ENCODE measurements at regions not wholly inside any gene's neighbourhood (a gene's known extent, or its start where the extent isn't known, plus 50 kb on each side); places are given as distances from the start of the nearest gene placed in this dataset.

DNA sequence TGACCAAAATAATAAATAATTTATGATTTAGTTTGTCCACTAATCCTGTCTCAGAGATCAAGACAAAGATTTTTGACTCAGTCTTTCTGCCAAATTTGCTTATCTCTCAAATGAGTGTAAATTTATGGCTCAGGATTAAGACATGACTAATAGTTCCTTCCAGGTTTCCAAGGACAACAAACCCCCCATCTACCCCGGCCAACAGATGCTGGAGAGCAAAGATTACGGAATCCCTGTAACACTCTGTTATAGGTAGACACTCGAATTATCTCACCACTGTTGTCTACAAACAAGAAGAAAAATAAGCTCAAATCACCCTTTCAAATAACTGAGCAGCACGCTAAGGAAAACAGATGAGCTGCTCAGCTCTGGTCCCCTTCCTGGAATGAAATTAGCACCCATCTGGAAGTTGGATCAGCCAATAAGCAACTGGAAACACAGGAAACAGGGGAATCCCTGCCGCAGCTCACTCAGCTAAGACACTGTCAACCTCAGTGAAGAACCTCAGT lies 56.8 kb upstream of the SVIL start (continued):
- TF ChIP-seq, protein P1, sequence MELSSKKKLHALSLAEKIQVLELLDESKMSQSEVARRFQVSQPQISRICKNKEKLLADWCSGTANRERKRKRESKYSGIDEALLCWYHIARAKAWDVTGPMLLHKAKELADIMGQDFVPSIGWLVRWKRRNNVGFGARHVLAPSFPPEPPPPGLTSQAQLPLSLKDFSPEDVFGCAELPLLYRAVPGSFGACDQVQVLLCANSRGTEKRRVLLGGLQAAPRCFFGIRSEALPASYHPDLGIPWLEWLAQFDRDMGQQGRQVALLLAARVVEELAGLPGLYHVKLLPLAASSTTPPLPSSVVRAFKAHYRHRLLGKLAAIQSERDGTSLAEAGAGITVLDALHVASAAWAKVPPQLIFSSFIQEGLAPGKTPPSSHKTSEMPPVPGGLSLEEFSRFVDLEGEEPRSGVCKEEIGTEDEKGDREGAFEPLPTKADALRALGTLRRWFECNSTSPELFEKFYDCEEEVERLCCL (CRISPR knock-in tag; IDR thresholded peaks at IDR 0.05; ENCODE audit: borderline replicate concordance) = no peak
- TF ChIP-seq HCFC1 (IDR thresholded peaks at IDR 0.05; ENCODE audit: low read depth, low read length) (no peak), ATRX (CRISPR knock-in tag; IDR thresholded peaks at IDR 0.05; ENCODE audit: borderline replicate concordance) (no peak), HNRNPUL1 (IDR thresholded peaks at IDR 0.05; ENCODE audit: low read depth, low read length) (no peak), ZNF337 (CRISPR knock-in tag; IDR thresholded peaks at IDR 0.05; ENCODE audit: borderline replicate concordance, low read depth) (no peak), KLF16 (CRISPR knock-in tag; IDR thresholded peaks at IDR 0.05) (no peak)

DNA sequence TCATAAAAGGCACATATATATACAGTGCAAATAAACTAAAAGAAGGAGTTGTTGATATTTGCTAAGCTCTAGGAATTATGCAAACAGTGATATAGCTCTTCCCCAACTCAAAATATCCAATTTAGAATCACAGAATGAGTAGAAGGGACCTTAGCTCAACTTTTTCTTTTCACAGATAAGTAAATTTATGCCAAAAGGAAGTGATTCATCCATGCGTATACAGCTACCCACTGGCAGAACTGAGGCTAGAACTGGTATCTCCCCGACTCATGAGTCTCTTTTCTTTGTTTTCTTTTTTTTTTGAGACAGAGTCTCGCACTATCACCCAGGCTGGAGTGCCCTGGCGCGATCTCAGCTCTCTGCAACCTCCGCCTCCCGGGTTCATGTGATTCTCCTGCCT lies 54.2 kb upstream of the SVIL start:
- Histone ChIP-seq H3K9me3 (ENCODE audit: low read length) (no peaks in the 10 kb centered on the region), H3K36me3 (replicated peaks in 1 of 2; ENCODE audit: control insufficient read depth in 1 of 2, insufficient read depth in 2 of 2, low read length in 2 of 2) (0 out of 5 replicates have a peak, but pooled peaks cover 0 to 8% of the 10 kb centered on the region in 2 experiments), H3K27ac (ENCODE audit: extremely low read length, insufficient read depth, low read length) (no peak overlapping the region), H4K20me1 (ENCODE audit: insufficient read depth, low read length) (no peaks in the 10 kb centered on the region), H3K79me2 (ENCODE audit: insufficient read depth, low read length) (peaks cover 3% of the 10 kb centered on the region), H3K27me3 (ENCODE audit: control insufficient read depth in 1 of 2, insufficient read depth in 2 of 2, low read length in 2 of 2) (no peaks in the 10 kb centered on the region), H3K9ac (ENCODE audit: insufficient read depth, low read depth, low read length) (no peak overlapping the region), H2AFZ (ENCODE audit: low read length) (no peak overlapping the region), H3K4me1 (ENCODE audit: insufficient read depth, low read length) (peaks cover 8% of the 10 kb centered on the region; the same call in 1 of the 2 replicates), H3K4me2 (ENCODE audit: low read depth, low read length) (no peak overlapping the region), H3K4me3 (replicated peaks in 1 of 3; ENCODE audit: insufficient read depth in 1 of 3, low read depth in 2 of 3, low read length in 3 of 3) (no peak overlapping the region)
- in situ Hi-C loops (cut with HindIII; ENCODE audit: extremely low pct_ligation_motif_present, low pct_unique_long_range_greater_than_20kb) (no loop called here), intact Hi-C loops (cut with micrococcal nuclease; ENCODE audit: unreplicated experiment) (no loop called here)
- CTCF ChIA-PET (ENCODE audit: low intra/inter-chr PET ratio, low total read pairs) = no interaction called here
- WGBS (ENCODE audit: low lambda C conversion rate) = 80% methylated on average over 7 of the region's 7 CpGs
- ATAC-seq (no peak), FAIRE-seq (no peak), DNase-seq (ENCODE audit: low spot score) (peak; percentile 21)
- BruUV-seq (replicated peaks) = no TSS peak
- POLR2A ChIA-PET = no interaction called here
- TF ChIP-seq NFYB (CRISPR knock-in tag; IDR thresholded peaks at IDR 0.05) = no peak
- TF ChIP-seq, protein P2, sequence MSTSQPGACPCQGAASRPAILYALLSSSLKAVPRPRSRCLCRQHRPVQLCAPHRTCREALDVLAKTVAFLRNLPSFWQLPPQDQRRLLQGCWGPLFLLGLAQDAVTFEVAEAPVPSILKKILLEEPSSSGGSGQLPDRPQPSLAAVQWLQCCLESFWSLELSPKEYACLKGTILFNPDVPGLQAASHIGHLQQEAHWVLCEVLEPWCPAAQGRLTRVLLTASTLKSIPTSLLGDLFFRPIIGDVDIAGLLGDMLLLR (CRISPR knock-in tag; IDR thresholded peaks at IDR 0.05) = no peak
- no peak for TF ChIP-seq ZNF354B (CRISPR knock-in tag; IDR thresholded peaks at IDR 0.05)
- no peak for TF ChIP-seq SIN3B (IDR thresholded peaks at IDR 0.05; ENCODE audit: low read length)
- TF ChIP-seq KDM4B (CRISPR knock-in tag; IDR thresholded peaks at IDR 0.05) = no peak
- TF ChIP-seq, protein P3, sequence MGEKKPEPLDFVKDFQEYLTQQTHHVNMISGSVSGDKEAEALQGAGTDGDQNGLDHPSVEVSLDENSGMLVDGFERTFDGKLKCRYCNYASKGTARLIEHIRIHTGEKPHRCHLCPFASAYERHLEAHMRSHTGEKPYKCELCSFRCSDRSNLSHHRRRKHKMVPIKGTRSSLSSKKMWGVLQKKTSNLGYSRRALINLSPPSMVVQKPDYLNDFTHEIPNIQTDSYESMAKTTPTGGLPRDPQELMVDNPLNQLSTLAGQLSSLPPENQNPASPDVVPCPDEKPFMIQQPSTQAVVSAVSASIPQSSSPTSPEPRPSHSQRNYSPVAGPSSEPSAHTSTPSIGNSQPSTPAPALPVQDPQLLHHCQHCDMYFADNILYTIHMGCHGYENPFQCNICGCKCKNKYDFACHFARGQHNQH (CRISPR knock-in tag; IDR thresholded peaks at IDR 0.05) = no peak
- TF ChIP-seq ZBTB39 (CRISPR knock-in tag; IDR thresholded peaks at IDR 0.05) = no peak
- TF ChIP-seq EP300 (IDR thresholded peaks at IDR 0.05; ENCODE audit: low read depth in 2 of 2, low read length in 2 of 2) = no peak
- no peak for TF ChIP-seq EP300 (CRISPR knock-in tag; IDR thresholded peaks at IDR 0.05; ENCODE audit: borderline replicate concordance)
- no peak for TF ChIP-seq ZSCAN31 (CRISPR knock-in tag; IDR thresholded peaks at IDR 0.05; ENCODE audit: low read depth)
- no peak for TF ChIP-seq ZFP90 (CRISPR knock-in tag; IDR thresholded peaks at IDR 0.05; ENCODE audit: borderline replicate concordance)
- TF ChIP-seq ZNF777 (CRISPR knock-in tag; IDR thresholded peaks at IDR 0.05) = no peak
- TF ChIP-seq ZNF652 (CRISPR knock-in tag; IDR thresholded peaks at IDR 0.05; ENCODE audit: borderline replicate concordance, low read depth) = no peak
- no peak for TF ChIP-seq MTF2 (CRISPR knock-in tag; IDR thresholded peaks at IDR 0.05; ENCODE audit: borderline replicate concordance)
